MM.1S (cell line): ENCODE measurements at regions not wholly inside any gene's neighbourhood (a gene's known extent, or its start where the extent isn't known, plus 50 kb on each side); places are given as distances from the start of the nearest gene placed in this dataset.

ENCODE experiments used
- DNase-seq: peaks from one replicate; pipeline ENCODE4 v3.0.0-alpha.2; 2015
- H2AFZ ChIP-seq: fragments of 300-600 bp; sonication (generic); 2 replicates; pipeline ENCODE4 v1.6.0; 2016; ENCODE audit warnings: antibody characterized with exemption, low read length
- H3F3A ChIP-seq: fragments of 300-600 bp; sonication (generic); 2 replicates; pipeline ENCODE4 v1.6.1; 2016; ENCODE audit warnings: mild to moderate bottlenecking, antibody characterized with exemption, low read length, moderate library complexity, mixed read lengths; ENCODE audit not compliant: insufficient read depth
- H3K27ac ChIP-seq: fragments of 300-600 bp; sonication (generic); 2 replicates; pipeline ENCODE4 v1.5.1; 2016; ENCODE audit warnings: mild to moderate bottlenecking, low read length
- H3K27me3 ChIP-seq: fragments of 300-600 bp; sonication (generic); replicated peaks from 2 replicates; pipeline ENCODE4 v1.6.0; 2016; ENCODE audit warnings: low read length; ENCODE audit not compliant: insufficient read depth
- H3K36me3 ChIP-seq: fragments of 300-600 bp; sonication (generic); replicated peaks from 2 replicates; pipeline ENCODE4 v1.6.1; 2016; ENCODE audit warnings: mild to moderate bottlenecking, low read length, mixed read lengths; ENCODE audit not compliant: insufficient read depth
- H3K4me1 ChIP-seq: fragments of 300-600 bp; sonication (generic); 2 replicates; pipeline ENCODE4 v1.6.1; 2016; ENCODE audit warnings: low read length, mixed read lengths
- H3K4me2 ChIP-seq: fragments of 300-600 bp; sonication (generic); 2 replicates; pipeline ENCODE4 v1.6.0; 2016; ENCODE audit warnings: low read depth, low read length
- H3K4me3 ChIP-seq: fragments of 300-600 bp; sonication (generic); 2 replicates; pipeline ENCODE4 v1.5.1; 2016; ENCODE audit warnings: low read length, mixed read lengths
- H3K79me2 ChIP-seq: fragments of 300-600 bp; sonication (generic); 2 replicates; pipeline ENCODE4 v1.6.1; 2016; ENCODE audit warnings: mixed run types, low read length, mixed read lengths
- H3K9ac ChIP-seq: fragments of 300-600 bp; sonication (generic); 2 replicates; pipeline ENCODE4 v1.6.1; 2016; ENCODE audit warnings: low read length, mixed read lengths
- H3K9me2 ChIP-seq: fragments of 300-600 bp; sonication (generic); replicated peaks from 2 replicates; pipeline ENCODE4 v1.6.1; 2016; ENCODE audit warnings: mild to moderate bottlenecking, low read length, mixed read lengths; ENCODE audit not compliant: insufficient read depth
- H3K9me3 ChIP-seq: fragments of 300-600 bp; sonication (generic); replicated peaks from 2 replicates; pipeline ENCODE4 v1.6.1; 2016; ENCODE audit warnings: mild to moderate bottlenecking, low read length, mixed read lengths; ENCODE audit not compliant: insufficient read depth
- H4K20me1 ChIP-seq: fragments of 300-600 bp; sonication (generic); 2 replicates; pipeline ENCODE4 v1.6.1; 2016; ENCODE audit warnings: mild to moderate bottlenecking, low read length, moderate library complexity, mixed read lengths; ENCODE audit not compliant: insufficient read depth
- EZH2 ChIP-seq: fragments of 300-600 bp; sonication (generic); optimal IDR thresholded peaks from 2 replicates; pipeline ENCODE3; 2017; ENCODE audit warnings: low read depth, mild to moderate bottlenecking, antibody characterized with exemption, low read length, mixed read lengths
- EZH2phosphoT487 ChIP-seq: fragments of 300-600 bp; sonication (generic); IDR thresholded peaks from 2 replicates; pipeline ENCODE4 v1.6.1; 2018; ENCODE audit warnings: antibody characterized with exemption, low read length
- TF ChIP-seq, protein P1 (sequence below): fragments of 300-600 bp; sonication (generic); IDR thresholded peaks from 2 replicates; pipeline ENCODE4 v1.5.1; 2016; ENCODE audit warnings: antibody characterized with exemption, low read length, mixed read lengths

DNA sequence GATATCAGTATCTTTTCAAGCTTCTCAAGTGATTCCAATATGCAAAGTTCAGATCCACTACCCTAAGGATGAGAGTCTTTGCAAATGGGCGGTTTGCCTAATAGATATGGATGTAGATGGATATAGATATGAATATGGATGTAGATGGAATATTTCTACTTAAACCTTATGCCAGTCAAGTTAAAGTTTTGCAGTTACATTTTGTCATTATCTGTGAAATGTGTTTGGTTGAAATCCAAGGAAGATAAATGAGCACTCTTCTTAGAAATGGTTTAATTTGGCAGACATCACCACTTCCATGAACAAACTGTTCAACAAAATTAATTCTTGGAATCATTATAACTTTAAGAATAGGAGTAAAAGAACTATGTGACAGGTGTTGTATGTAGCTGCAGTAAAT lies 1066.6 kb downstream of the PCDH18 start:
- H3K79me2 ChIP-seq, result no peaks in the 10 kb centered on the region
- no peaks in the 10 kb centered on the region for H3F3A ChIP-seq
- no peak overlapping the region for H3K4me2 ChIP-seq
- H3K4me1 ChIP-seq, result no peaks in the 10 kb centered on the region
- no peaks in the 10 kb centered on the region for H3K9me2 ChIP-seq
- no peaks in the 10 kb centered on the region for H3K36me3 ChIP-seq
- H3K27me3 ChIP-seq, result no peaks in the 10 kb centered on the region
- no peaks in the 10 kb centered on the region for H3K9me3 ChIP-seq
- H3K9ac ChIP-seq, result no peak overlapping the region
- no peak overlapping the region for H2AFZ ChIP-seq
- no peak overlapping the region for H3K27ac ChIP-seq
- no peak overlapping the region for H3K4me3 ChIP-seq
- no peaks in the 10 kb centered on the region for H4K20me1 ChIP-seq
- DNase-seq, result no peak
- TF ChIP-seq, protein P1, sequence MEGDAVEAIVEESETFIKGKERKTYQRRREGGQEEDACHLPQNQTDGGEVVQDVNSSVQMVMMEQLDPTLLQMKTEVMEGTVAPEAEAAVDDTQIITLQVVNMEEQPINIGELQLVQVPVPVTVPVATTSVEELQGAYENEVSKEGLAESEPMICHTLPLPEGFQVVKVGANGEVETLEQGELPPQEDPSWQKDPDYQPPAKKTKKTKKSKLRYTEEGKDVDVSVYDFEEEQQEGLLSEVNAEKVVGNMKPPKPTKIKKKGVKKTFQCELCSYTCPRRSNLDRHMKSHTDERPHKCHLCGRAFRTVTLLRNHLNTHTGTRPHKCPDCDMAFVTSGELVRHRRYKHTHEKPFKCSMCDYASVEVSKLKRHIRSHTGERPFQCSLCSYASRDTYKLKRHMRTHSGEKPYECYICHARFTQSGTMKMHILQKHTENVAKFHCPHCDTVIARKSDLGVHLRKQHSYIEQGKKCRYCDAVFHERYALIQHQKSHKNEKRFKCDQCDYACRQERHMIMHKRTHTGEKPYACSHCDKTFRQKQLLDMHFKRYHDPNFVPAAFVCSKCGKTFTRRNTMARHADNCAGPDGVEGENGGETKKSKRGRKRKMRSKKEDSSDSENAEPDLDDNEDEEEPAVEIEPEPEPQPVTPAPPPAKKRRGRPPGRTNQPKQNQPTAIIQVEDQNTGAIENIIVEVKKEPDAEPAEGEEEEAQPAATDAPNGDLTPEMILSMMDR, result no peak
- TF ChIP-seq EZH2phosphoT487 (no peak), EZH2 (no peak)

DNA sequence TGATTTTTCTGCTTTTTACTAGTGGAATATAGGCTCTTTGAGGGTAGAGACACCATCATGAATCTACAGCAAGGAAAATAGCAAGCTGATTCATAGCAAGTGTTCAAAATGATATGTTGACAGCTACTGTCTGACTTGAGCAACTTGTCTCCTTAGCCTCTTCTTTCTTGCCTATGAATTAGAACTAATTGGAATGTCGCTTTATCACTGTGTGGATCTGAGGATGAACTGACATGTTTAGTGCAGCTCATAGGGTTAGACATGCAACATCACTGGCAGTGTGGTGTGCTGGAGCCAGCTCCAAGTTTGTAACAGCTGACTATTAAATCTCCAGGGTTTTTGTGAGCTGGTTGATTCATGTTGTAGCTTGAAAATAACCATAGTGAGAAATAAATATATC lies 1068.4 kb downstream of the PCDH18 start:
- Histone ChIP-seq H3K36me3 (no peaks in the 10 kb centered on the region), H3K4me2 (no peak overlapping the region), H3K9ac (no peak overlapping the region)

GRCh38 chr4:136461533-136461932 lies 1070.8 kb downstream of the PCDH18 start:
- Histone ChIP-seq H3F3A (no peaks in the 10 kb centered on the region), H3K9me2 (no peaks in the 10 kb centered on the region), H2AFZ (no peak overlapping the region), H3K9ac (no peak overlapping the region), H4K20me1 (no peaks in the 10 kb centered on the region), H3K27ac (no peak overlapping the region), H3K4me2 (no peak overlapping the region), H3K4me3 (no peak overlapping the region), H3K36me3 (no peaks in the 10 kb centered on the region), H3K4me1 (no peaks in the 10 kb centered on the region), H3K27me3 (no peaks in the 10 kb centered on the region), H3K9me3 (no peaks in the 10 kb centered on the region), H3K79me2 (no peaks in the 10 kb centered on the region)
- TF ChIP-seq EZH2phosphoT487 (no peak), EZH2 (no peak)
- TF ChIP-seq, protein P1, result no peak
- no peak for DNase-seq

More for the DNA sequence above, 1068.4 kb downstream of the PCDH18 start:
- TF ChIP-seq EZH2 (no peak), EZH2phosphoT487 (no peak)
- no peak overlapping the region for H3K4me3 ChIP-seq
- H3K4me1 ChIP-seq, result no peaks in the 10 kb centered on the region
- no peaks in the 10 kb centered on the region for H4K20me1 ChIP-seq
- H2AFZ ChIP-seq, result no peak overlapping the region
- no peak overlapping the region for H3K27ac ChIP-seq
- no peak for DNase-seq
- no peaks in the 10 kb centered on the region for H3K9me3 ChIP-seq
- H3K9me2 ChIP-seq, result no peaks in the 10 kb centered on the region
- no peaks in the 10 kb centered on the region for H3F3A ChIP-seq
- no peaks in the 10 kb centered on the region for H3K27me3 ChIP-seq
- no peaks in the 10 kb centered on the region for H3K79me2 ChIP-seq

- H3K9me2 ChIP-seq, result no peaks in the 10 kb centered on the region
- no peaks in the 10 kb centered on the region for H3K79me2 ChIP-seq
- no peak overlapping the region for H3K9ac ChIP-seq
- no peak for DNase-seq
- H3F3A ChIP-seq, result no peaks in the 10 kb centered on the region
- H3K27me3 ChIP-seq, result no peaks in the 10 kb centered on the region
- H3K36me3 ChIP-seq, result no peaks in the 10 kb centered on the region
- no peaks in the 10 kb centered on the region for H3K4me1 ChIP-seq
- no peak overlapping the region for H2AFZ ChIP-seq
- no peaks in the 10 kb centered on the region for H4K20me1 ChIP-seq
- no peak overlapping the region for H3K4me3 ChIP-seq
- TF ChIP-seq EZH2, result no peak
- TF ChIP-seq EZH2phosphoT487, result no peak
- TF ChIP-seq, protein P1, result no peak
- no peak overlapping the region for H3K27ac ChIP-seq
- H3K4me2 ChIP-seq, result no peak overlapping the region
- no peaks in the 10 kb centered on the region for H3K9me3 ChIP-seq
Measured at GRCh38 chr4:136458326-136458725, 1074.0 kb downstream of the PCDH18 start.
